HAP-1 (cell line): ENCODE measurements at regions not wholly inside any gene's neighbourhood (a gene's known extent, or its start where the extent isn't known, plus 50 kb on each side); places are given as distances from the start of the nearest gene placed in this dataset.

ENCODE experiments used
- DNase-seq, 2 experiments: peaks; one replicate each; pipeline ENCODE4 v3.0.0-alpha.2; 2016 to 2020; ENCODE audit warnings: low spot score in 2 of 2
- H3K27me3 ChIP-seq: fragments of 250-450 bp; sonication (Bioruptor Pico); 2 replicates; pipeline ENCODE4 v1.5.1; 2020; ENCODE audit warnings: low read depth, mild to moderate bottlenecking, moderate library complexity
- H3K36me3 ChIP-seq: fragments of 250-450 bp; sonication (Bioruptor Pico); replicated peaks from 2 replicates; pipeline ENCODE4 v1.5.1; 2020; ENCODE audit warnings: mild to moderate bottlenecking
- H3K4me1 ChIP-seq: fragments of 250-450 bp; sonication (Bioruptor Pico); 2 replicates; pipeline ENCODE4 v1.5.1; 2020; ENCODE audit warnings: mild to moderate bottlenecking
- H3K4me3 ChIP-seq: fragments of 250-450 bp; sonication (Bioruptor Pico); 2 replicates; pipeline ENCODE4 v1.5.1; 2020; ENCODE audit warnings: mild to moderate bottlenecking, moderate library complexity
- H3K9me3 ChIP-seq: fragments of 250-450 bp; sonication (Bioruptor Pico); 2 replicates; pipeline ENCODE4 v1.5.1; 2020; ENCODE audit warnings: mild to moderate bottlenecking, moderate library complexity
- in situ Hi-C: fragments of 300-500 bp; cut with MboI; formaldehyde crosslinking; loops from 3 replicates; pipeline ENCODE4 v1.14.3; 2020; ENCODE audit warnings: low sequenced_read_pairs, inconsistent platforms, mixed read lengths

DNA sequence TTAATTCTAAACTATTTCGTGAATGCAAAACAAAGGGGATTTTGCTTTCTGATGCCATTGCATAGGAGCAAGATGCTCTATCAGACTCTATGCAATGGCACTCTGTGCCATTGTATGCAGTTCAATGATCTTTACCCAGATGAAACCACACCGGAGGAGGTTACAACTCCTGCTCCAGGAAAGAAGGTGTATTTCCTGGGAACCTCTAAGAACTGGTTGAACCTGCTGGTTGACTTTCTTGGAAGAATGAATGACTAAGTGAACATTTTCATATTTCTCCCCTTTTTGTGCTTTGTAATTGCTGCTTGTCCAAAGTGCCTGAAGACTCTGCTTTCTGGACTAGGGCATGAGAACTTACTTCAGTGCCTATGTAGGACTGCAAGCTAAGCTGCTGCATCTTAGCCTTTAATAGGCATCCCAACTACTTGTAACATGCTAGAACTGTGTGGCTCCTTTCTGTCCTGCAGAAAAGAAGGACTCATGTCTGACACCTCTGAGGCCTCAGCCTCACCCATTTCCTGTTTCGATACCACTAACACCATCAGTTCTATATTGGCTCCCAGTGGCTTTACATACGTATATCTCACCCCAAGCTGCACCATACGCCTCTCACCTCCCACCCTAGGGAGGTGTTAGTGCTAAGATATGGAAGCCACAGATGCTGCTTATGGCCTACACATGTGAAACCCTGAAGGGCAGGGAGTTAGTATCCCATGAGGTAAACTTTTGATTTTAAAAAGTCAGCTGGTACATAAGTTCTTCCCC is 193.5 kb upstream of the CNOT2 start:
- Histone ChIP-seq H3K36me3 (no peaks in the 10 kb centered on the region), H3K4me1 (no peaks in the 10 kb centered on the region), H3K9me3 (no peaks in the 10 kb centered on the region), H3K27me3 (no peaks in the 10 kb centered on the region), H3K4me3 (no peak overlapping the region)
- in situ Hi-C loops: no loop called here
- DNase-seq: no peak

DNA sequence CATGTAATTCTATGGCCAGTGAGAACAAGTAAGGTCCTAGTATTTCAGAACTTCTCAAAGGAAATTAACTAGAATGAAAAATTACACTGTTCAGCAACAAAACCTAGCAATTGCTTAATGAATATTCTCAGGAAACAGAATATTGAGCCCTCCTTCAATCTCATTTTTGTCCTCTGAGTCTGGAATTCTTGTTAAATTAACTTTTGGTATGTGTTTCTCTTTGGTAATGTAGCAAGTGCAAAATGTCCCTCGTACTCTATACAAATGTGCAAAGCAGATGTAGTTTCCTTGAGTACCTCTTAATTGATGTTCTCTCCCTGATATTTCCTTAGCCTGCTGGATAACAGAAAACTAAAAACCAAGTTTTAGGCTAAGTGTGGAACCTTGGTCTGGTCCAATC is 190.8 kb upstream of the CNOT2 start:
- no peak for DNase-seq
- Histone ChIP-seq H3K27me3 (no peaks in the 10 kb centered on the region), H3K9me3 (no peaks in the 10 kb centered on the region), H3K4me1 (no peaks in the 10 kb centered on the region), H3K4me3 (no peak overlapping the region), H3K36me3 (no peaks in the 10 kb centered on the region)
- in situ Hi-C loops: no loop called here

DNA sequence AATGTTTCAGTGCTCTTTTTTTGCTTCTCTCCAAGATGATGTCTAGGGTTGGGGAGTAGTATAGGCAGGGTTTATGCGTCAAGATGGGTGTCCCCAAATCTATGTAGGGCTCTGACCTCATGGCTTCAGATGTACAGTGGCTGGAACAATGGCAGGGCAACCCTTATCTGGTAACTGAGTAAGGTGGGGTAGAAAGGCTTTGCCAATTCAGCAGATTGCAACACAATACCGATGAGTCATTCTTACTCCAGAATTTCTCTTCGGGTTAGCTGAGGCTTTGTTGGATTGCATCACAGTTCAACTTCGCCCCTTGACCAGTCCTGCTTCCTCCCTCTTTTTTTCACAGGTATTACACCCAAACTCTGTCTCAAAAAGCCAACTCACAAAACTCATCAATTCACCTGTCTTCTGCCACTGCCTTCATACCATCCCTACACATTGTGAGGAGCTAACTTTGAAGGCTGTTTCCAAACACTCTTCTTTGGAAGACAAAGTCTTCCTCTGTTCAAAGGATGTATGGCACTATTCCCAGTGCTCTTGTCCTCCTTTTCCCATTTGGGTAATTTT is 190.2 kb upstream of the CNOT2 start:
- Histone ChIP-seq H3K4me1 (no peaks in the 10 kb centered on the region), H3K36me3 (no peaks in the 10 kb centered on the region), H3K4me3 (no peak overlapping the region), H3K9me3 (no peaks in the 10 kb centered on the region), H3K27me3 (no peaks in the 10 kb centered on the region)
- in situ Hi-C loops: no loop called here
- DNase-seq: no peak

DNA sequence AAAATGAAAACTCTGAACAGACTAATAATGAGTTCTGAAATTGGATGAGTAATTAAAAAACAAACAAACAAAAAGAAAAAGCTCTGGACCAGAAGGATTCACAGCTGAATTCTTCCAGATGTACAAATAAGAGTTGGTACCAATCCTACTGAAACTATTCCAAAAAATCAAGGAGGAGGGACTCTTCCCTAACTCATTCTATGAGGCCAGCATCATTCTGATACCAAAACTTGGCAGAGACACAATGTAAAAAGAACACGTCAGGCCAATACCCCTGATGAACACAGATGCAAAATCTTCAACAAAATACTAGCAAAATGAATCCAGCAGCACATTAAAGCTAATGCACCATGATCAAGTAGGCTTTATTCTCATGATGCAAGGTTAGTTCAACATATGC is 183.9 kb upstream of the CNOT2 start:
- H3K4me1 ChIP-seq: no peaks in the 10 kb centered on the region
- no peaks in the 10 kb centered on the region for H3K9me3 ChIP-seq
- in situ Hi-C loops: no loop called here
- no peaks in the 10 kb centered on the region for H3K36me3 ChIP-seq
- no peaks in the 10 kb centered on the region for H3K27me3 ChIP-seq
- no peak overlapping the region for H3K4me3 ChIP-seq
- DNase-seq: no peak

DNA sequence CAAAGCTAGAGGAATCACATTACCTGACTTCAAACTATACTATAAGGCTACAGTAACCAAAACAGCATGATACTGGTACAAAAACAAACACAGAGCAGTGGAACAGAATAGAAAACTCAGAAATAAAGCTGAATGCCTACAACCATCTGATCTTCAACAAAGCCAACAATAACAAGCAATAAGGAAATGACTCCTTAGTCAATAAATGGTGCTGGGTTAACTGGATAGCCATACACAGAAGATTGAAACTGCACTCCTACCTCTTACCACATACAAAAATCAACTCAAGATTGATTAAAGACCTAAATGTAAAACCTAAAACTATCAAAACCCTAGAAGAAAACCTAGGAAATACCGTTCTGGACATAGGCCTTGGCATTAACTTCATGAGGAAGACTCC is 182.6 kb upstream of the CNOT2 start:
- Histone ChIP-seq H3K27me3 (no peaks in the 10 kb centered on the region), H3K4me1 (no peaks in the 10 kb centered on the region), H3K4me3 (no peak overlapping the region), H3K36me3 (no peaks in the 10 kb centered on the region), H3K9me3 (no peaks in the 10 kb centered on the region)
- no peak for DNase-seq
- in situ Hi-C loops: no loop called here

DNA sequence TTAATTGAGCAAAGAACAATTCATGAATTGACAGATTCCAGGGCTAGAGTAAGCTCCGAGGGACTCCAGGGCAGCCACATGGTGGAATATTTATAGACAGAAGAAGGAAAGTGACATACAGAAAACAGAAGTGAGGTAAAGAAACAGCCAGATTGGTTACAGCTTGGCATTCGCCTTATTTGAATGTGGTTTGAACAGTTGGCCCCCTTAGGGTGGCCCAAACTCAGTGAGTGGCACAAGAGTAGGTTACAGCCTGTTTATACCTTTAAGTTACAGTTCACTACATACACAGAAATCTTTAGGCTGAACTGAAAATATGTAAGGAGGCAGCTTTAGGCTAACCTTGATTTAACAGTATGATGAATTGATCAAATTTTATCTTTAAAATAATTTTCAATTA is 174.5 kb upstream of the CNOT2 start:
- H3K4me1 ChIP-seq: peaks cover 10% of the 10 kb centered on the region; the same call in 1 of the 2 replicates
- no peaks in the 10 kb centered on the region for H3K27me3 ChIP-seq
- DNase-seq: no peak
- H3K4me3 ChIP-seq: no peak overlapping the region
- no peaks in the 10 kb centered on the region for H3K9me3 ChIP-seq
- no peaks in the 10 kb centered on the region for H3K36me3 ChIP-seq
- in situ Hi-C loops: no loop called here

DNA sequence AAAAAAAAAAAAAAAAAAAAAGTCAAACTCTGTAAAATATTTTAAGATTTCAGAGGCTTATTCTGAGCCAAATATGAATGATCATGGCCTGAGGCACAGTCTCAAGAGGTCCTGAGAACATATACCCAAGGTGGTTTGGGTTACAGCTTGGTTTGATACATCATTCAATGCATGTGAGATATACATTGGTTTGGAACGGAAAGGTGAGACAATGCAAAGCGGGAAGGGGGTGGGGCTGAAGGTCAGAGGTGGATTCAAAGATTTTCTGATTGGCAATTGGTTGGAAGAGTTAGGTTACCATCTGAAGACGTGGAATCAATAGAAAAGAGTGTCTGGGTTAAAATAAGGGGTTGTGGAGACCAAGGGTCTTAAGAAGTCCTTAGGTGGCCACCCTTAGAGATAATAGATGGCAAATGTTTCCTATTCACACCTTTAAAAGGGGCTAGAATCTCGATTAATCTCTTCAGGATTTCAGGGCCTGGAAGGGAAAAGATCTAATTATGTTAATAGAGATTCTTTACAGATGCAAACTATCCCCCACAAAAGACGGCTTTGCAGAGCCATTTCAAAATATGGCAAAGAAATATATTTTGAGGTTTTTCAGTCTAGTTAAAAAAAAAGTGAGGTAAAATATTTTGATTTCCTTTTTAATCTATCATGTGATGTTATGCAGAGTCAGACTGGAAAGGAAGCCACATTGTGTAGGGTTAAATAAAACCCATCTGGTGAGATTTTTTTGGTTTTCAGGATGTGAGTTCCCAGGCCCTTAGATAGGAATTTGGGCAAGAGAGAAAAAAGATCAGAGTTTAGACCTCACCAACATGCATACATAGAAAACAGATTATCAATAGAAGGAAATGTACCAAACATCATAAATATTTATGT is 173.8 kb upstream of the CNOT2 start:
- no peaks in the 10 kb centered on the region for H3K36me3 ChIP-seq
- peaks cover 10% of the 10 kb centered on the region; the same call in 1 of the 2 replicates for H3K4me1 ChIP-seq
- in situ Hi-C loops: no loop called here
- DNase-seq: peak; percentile 28 to 30
- no peaks in the 10 kb centered on the region for H3K27me3 ChIP-seq
- H3K4me3 ChIP-seq: no peak overlapping the region
- no peaks in the 10 kb centered on the region for H3K9me3 ChIP-seq

DNA sequence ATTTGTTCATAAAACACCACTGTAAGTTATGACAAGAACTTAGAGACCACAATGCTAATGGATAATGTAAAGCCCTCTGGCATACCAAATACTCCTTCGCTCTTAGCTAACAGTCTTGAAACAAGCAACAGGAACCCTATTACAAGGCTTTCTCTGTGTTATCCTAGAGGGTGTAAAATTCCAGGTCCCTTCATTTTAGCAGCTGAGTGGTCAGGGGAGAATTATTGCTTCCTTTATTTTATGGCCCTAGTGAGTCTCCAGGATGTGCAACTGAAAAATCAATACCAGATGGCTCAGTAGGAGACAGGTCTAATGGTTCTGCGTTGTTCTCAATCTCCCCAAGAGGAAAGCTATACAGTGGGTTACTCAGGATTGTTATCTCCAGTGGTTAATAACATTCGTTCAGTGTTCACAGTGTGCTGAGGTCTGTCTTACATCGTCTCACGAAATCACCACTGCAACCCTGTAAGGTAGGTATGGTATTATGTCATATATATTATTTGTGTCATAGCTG is 172.7 kb upstream of the CNOT2 start:
- no peak for DNase-seq
- Histone ChIP-seq H3K27me3 (no peaks in the 10 kb centered on the region), H3K36me3 (no peaks in the 10 kb centered on the region), H3K4me3 (no peak overlapping the region), H3K9me3 (no peaks in the 10 kb centered on the region), H3K4me1 (peaks cover 10% of the 10 kb centered on the region; the same call in 1 of the 2 replicates)
- in situ Hi-C loops: no loop called here

DNA sequence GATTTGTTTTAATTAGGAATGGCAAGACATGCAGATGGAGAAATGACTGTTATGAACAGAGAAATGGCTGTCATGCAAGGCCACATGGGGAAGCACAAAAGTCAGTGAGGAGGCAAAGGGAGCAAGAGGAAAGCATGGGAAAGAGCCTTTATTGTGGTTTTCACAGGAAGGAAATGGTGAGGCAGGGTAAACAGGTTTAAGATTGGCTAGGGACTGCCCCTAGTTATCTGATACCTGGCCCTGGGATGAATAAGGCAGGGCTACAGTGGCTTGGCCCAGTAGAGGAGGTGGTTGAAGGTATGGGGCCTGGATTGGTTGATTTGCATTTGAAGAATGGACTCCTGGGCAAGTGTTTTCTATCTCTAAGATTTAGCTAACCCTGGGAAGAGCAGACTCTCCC is 168.7 kb upstream of the CNOT2 start:
- in situ Hi-C loops: no loop called here
- no peak for DNase-seq
- H3K9me3 ChIP-seq: no peaks in the 10 kb centered on the region

DNA sequence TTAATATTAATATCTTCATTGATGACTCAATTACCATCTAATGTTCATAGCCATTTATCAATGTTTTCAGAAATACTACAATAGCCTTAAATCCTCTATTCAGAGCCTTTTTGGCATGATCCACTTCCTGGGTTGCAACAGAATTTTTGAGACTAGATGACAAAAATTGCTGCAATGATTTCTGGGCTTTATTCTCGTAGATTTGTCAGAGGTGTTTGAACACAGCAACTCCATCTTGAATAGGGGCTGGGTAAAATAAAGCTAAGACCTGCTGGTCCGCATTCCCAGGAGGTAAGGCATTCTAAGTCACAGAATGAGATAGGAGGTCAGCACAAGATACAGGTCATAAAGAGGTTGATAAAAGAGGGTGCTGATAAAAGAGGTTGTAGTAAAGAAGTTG is 165.8 kb upstream of the CNOT2 start:
- Histone ChIP-seq H3K4me1 (no peaks in the 10 kb centered on the region), H3K27me3 (no peaks in the 10 kb centered on the region), H3K36me3 (no peaks in the 10 kb centered on the region), H3K4me3 (no peak overlapping the region), H3K9me3 (no peaks in the 10 kb centered on the region)
- DNase-seq: no peak
- in situ Hi-C loops: no loop called here

More for the DNA sequence above, 168.7 kb upstream of the CNOT2 start:
- H3K27me3 ChIP-seq: no peaks in the 10 kb centered on the region
- H3K4me3 ChIP-seq: no peak overlapping the region
- no peaks in the 10 kb centered on the region for H3K36me3 ChIP-seq
- H3K4me1 ChIP-seq: peaks cover 6% of the 10 kb centered on the region; the same call in 1 of the 2 replicates

DNA sequence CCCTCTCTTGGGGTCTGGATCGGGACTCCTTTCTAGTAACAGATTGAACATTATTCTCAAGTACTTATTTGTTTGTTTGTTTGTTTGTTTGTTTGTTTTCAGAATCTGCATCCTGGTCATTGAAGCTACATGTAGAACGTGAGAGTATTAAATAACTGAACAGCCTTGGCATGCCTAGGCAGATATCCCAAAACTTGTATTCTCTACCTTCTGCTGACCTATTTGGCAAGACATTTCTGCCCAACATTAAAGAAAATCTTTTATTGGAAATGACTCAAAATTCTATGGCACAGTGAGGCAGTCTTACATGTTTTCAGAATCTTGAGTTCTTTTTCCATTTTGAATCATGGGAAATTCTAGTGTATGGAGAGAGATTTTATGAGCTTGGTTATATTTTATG is 165.1 kb upstream of the CNOT2 start:
- Histone ChIP-seq H3K9me3 (no peaks in the 10 kb centered on the region), H3K27me3 (no peaks in the 10 kb centered on the region), H3K4me1 (no peaks in the 10 kb centered on the region), H3K4me3 (no peak overlapping the region), H3K36me3 (no peaks in the 10 kb centered on the region)
- DNase-seq: no peak
- in situ Hi-C loops: no loop called here

DNA sequence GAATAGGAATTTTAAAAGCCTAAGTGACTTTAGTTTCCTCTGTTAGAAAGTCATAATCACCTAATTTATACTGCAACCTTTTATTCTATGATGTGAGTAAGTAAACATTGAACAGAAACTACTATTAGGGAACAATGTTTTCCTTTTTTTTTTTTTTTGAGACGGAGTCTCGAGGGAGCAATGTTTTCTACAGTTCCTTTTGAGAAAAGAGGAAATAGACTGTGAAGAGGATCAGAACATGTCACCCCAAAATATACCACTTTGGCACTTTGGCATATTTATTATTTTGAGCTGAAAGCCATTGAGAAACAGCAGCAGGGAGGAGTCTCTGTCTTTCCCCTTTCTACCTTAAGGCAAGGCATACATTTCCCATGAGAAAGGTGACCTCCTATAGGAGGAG is 162.7 kb upstream of the CNOT2 start:
- Histone ChIP-seq H3K27me3 (no peaks in the 10 kb centered on the region), H3K9me3 (no peaks in the 10 kb centered on the region), H3K4me3 (no peak overlapping the region), H3K36me3 (no peaks in the 10 kb centered on the region), H3K4me1 (no peaks in the 10 kb centered on the region)
- in situ Hi-C loops: no loop called here
- DNase-seq: no peak

DNA sequence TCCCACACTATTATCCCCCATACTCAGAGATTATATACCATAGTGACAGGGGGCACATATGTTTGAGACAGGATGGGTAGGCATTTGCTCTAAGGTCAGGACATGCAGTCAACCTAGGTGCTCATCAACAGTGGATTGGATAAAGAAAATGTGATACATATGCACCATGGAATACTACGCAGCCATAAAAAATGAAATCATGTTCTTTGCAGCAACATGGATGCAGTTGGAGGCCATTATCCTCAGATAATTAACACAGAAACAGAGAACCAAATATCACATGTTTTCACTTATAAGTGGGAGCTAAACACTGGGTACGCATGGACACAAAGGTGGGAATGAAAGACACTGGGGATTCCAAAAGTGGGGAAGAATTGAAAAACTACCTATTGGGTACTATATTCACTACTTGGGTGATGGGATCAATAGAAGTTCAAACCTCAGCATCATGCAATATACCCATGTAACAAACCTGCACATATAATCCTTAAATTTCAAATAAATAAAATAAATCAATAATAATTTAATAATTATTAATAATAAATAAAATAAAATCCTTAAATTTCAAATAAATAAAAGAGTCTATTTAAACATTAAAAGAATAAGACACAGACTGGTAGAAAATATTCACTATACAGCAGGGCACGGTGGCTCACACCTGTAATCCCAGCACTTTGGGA is 160.1 kb upstream of the CNOT2 start:
- no peaks in the 10 kb centered on the region for H3K4me1 ChIP-seq
- no peak for DNase-seq
- H3K4me3 ChIP-seq: no peak overlapping the region
- no peaks in the 10 kb centered on the region for H3K36me3 ChIP-seq
- H3K27me3 ChIP-seq: no peaks in the 10 kb centered on the region
- no peaks in the 10 kb centered on the region for H3K9me3 ChIP-seq
- in situ Hi-C loops: no loop called here
